Hepatocyte (in vitro differentiated cells): ENCODE measurements at regions not wholly inside any gene's neighbourhood (a gene's known extent, or its start where the extent isn't known, plus 50 kb on each side); places are given as distances from the start of the nearest gene placed in this dataset.

Experiments
- EZH2 ChIP-seq: fragments of 200-600 bp; sonication (generic); IDR thresholded peaks from 2 replicates; pipeline ENCODE4 v1.6.1; 2016; ENCODE audit warnings: antibody characterized with exemption, mild to moderate bottlenecking, borderline replicate concordance
- TF ChIP-seq, protein P1 (sequence below): fragments of 200-600 bp; sonication (generic); IDR thresholded peaks from 2 replicates; pipeline ENCODE4 v1.5.1; 2016; ENCODE audit warnings: antibody characterized with exemption, mild to moderate bottlenecking; ENCODE audit not compliant: poor library complexity

DNA sequence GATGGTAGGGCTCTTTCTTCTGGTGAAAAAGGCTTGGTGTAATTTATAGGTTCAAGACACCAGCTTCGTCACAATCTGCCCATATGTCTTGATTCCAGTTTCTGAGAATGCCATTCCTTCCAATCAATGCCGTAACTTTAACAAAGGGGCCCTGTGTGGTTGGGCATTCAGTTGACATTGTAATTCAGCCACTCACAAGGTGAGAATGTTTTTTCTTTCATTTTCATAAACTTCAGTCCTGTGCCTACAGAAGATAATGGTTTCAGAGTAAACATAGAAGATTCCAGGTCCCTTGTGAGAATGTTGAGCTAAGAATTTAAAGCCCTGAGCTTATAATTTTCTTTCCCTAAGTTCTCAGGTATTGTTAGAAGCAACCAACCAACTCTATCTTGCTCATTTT, 67.3 kb upstream of the AASS start:
- TF ChIP-seq, protein P1, sequence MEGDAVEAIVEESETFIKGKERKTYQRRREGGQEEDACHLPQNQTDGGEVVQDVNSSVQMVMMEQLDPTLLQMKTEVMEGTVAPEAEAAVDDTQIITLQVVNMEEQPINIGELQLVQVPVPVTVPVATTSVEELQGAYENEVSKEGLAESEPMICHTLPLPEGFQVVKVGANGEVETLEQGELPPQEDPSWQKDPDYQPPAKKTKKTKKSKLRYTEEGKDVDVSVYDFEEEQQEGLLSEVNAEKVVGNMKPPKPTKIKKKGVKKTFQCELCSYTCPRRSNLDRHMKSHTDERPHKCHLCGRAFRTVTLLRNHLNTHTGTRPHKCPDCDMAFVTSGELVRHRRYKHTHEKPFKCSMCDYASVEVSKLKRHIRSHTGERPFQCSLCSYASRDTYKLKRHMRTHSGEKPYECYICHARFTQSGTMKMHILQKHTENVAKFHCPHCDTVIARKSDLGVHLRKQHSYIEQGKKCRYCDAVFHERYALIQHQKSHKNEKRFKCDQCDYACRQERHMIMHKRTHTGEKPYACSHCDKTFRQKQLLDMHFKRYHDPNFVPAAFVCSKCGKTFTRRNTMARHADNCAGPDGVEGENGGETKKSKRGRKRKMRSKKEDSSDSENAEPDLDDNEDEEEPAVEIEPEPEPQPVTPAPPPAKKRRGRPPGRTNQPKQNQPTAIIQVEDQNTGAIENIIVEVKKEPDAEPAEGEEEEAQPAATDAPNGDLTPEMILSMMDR, result no peak
- TF ChIP-seq EZH2, result no peak
